Putamen (tissue), 1 donor: ENCODE measurements at regions not wholly inside any gene's neighbourhood (a gene's known extent, or its start where the extent isn't known, plus 50 kb on each side); places are given as distances from the start of the nearest gene placed in this dataset.

Source experiments
- DNase-seq: peaks from one replicate; pipeline ENCODE4 v3.0.0-alpha.2; 2016; ENCODE audit warnings: low spot score

DNA sequence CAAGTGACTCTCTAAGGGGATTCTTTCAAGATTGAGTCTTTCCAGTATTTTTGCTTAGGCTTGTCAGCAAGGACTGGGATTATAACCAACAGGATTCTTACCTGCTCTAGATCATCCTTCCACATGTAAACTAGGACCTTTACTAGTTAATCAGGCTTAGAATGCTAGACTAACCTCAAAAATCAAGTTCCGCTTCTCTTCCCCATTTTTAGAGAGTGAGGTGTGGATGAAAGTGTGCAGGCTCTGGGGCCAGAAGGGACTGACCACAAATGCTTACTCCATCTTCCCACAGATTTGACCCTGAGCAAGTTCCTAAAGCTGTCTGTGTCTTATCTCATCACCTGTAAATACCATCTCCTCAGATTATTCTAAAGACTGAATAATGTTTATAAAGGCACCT lies 89.5 kb upstream of the IL12A start:
- DNase-seq, result no peak

DNA sequence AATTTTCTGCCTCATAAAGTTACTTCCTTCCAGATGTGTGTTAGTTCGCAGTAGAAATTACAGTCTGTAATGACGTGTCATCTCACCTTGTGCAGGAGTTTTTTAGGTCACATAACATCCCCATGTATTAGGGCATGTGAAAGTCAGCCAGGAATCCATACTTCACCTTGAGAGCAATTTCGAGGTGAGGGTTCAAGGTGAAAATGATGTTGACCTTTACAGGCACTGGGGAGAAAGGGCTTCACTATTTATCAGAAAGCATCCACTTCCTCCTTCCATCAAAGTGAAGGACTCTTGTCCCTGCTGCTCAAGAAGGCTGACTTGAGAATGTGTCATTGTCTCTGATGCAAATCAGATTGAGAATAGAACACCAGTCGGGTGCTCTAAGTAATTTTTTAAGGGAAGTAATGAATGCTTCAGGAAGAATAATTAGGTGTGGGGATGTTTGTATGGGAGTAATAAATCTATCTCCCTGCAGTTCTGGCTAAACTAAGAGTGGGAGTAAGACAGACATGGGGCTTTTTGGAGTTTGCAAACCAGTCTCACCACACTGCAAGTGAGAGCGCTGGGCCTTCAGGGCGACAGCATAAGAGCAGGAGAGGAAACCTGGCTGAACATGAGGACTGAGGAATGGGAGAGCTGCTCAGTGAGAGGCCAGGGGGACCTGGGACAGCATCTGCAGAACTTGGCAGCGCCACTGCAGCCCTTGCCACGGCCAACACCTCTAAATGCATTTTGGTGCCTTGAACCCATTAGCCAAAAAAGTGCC lies 85.9 kb upstream of the IL12A start:
- DNase-seq, result no peak

DNA sequence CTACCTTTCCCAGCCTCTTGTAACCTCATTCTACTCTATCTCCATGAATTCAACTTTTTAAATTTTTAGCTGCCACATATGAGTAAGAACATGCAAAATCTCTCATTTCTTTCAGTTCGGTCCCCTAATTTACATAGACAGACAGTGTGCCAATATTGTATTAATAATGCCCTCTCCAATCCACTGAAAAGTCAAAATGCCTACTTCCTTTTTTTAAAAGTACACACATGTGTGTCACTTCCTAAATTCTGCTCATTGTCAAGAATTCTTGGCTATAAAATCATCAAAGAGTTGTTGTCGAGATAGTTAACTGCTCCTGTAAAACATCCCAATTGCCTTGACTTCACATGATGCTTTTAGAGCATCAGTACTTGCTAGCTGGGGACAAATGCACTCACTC lies 84.2 kb upstream of the IL12A start:
- no peak for DNase-seq

DNA sequence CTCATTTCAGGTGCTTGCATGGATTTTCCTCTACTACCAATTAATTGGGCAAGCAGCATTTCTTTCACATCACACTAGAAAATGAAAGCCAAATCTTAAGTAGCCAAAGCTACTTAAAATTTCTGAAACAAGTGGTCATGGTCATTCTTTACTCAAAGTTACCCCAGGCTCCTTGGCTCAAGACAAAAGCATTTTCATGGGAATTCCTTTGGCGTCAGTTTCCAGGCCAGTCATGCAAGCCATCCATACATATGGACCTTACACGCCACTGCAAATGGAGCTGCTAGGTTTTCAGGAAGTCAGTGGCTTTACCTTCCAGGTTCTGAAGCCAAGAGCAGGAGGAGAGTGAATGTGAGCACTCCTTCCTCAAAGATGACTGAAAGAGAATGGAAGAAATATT lies 83.7 kb upstream of the IL12A start:
- no peak for DNase-seq

DNA sequence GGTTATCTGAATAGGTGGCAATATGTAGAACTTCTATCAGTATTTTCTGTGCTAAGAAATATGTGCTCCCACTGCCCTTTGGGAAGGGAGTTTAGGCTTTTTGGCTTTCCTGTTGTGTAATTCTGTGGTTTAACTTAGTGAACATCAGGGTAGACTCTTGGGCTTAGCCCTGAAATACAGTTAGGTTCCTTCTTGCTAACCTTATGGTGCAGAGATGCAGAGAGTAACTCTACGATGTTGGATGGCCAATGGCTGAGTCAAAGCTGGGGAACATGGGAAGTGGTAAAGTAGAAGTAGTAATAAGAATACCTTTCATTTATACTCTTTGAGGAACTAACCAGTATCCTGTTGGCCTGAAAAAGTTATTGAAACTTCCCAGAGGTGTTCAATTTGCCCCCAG lies 80.8 kb upstream of the IL12A start:
- no peak for DNase-seq

DNA sequence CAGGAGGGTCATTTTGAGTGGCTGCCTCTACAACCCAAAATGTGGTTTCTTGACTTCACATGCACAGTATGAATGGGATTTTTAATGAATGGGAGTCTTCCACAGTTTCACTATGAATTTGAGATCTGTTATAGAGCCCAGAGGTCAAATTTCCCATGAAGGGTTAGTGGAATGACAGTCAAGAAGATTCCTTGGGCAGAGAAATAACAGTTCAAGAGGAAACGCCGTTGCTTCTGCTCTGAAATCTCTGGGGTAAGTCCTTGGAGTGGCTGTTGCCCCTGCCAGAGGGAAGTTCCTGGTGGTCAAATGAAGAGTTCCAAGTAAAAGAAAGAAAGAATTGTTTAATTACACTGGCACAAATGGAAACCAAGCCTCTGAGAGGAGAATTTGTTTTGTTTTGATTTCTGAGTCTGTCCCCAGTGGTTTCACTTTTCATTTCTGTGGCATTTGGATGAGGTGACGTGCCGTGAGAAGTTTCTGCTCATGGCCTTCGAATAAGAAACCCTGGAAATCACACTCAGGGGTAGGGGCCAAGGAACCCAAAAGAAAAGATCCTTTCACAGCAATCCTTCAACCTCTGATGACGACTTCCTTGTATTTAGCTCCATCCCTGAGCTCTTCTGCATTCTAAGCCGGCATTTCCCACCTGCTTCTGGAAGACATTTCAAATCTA lies 77.5 kb upstream of the IL12A start:
- DNase-seq, result no peak

DNA sequence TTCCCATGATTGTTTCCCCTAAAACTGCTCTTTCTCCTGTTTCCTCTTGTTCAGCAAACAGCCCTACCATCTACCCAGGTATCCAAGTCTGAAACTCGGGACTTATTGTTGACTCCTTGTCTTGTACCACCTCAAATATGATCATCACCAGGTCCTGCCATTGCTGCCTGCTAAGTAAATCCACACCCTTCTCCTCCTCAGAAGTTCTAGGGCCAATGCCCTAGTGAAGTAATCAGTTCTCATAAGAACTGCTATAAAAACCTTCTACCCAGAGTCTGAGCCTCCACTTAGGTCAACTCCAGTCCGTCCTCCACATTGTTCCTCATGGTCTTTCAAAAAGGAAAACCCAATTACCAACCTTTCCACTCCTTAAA lies 77.0 kb upstream of the IL12A start:
- DNase-seq, result no peak

DNA sequence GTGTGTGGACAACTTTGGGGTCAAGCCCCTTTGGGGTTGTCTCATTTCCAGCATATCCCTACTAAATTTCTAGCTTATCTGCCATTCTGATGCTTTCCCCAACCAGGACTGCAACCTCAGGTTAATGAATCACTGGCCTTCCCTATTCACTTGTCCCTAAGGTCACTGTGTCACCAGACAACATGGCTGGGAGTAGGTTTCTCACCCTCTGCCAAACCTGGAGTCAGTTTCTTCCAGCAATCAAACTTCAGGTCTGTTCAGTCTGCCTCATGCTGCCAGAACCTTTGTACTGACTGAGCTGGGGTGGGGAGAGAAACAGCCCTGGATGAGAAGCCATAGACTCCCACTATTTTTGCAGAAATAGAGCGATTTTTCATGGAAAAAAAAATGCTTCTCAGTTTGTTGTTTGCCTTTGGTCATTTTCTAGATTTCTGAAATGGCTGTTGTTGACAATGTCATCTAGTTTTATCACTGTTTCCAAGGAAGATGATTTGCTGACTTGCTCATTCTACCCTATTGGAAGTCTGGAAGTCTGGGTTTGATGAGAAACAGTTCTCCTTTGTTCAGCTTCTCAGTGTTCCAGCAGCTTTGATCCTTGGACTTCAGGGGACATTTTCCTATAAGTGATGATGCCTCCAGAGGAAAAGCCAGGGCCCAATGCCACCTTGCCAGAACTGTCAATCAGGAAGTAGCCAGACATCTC lies 74.8 kb upstream of the IL12A start:
- no peak for DNase-seq

DNA sequence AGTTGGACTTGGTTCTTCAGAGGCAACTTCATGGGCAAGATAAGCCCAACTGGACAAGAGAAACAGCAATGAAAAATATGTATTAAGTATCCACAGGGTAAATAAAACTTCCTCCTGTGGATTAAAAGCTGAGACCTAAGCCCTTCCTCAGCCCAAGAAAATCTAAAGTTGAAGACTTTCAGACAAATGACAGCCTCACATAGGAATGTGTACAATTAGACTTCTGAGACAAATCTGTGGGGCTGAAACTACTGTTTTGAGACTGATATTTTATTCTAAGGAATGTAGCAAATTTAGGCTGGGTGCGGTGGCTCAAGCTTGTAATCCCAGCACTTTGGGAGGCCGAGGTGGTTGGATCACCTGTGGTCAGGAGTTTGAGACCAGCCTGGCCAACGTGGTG lies 74.2 kb upstream of the IL12A start:
- no peak for DNase-seq

DNA sequence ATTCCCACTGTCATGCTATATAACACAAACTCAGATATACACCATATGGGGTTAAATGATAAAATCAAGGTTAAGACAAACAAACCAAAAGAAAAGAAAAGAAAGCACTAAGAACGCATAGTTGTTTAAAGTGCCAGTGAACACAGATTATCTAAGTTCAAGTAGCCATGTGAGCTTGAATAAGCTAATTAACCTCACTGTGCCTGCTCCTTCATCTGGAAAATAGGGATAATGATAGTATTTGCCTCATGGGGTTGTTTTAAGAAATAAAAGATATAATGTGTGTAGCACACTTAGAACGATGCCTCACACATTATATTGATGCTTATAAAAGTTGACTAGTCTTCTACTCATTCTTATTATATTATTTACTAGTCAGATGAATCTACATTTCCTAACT lies 72.6 kb upstream of the IL12A start:
- DNase-seq, result no peak

DNA sequence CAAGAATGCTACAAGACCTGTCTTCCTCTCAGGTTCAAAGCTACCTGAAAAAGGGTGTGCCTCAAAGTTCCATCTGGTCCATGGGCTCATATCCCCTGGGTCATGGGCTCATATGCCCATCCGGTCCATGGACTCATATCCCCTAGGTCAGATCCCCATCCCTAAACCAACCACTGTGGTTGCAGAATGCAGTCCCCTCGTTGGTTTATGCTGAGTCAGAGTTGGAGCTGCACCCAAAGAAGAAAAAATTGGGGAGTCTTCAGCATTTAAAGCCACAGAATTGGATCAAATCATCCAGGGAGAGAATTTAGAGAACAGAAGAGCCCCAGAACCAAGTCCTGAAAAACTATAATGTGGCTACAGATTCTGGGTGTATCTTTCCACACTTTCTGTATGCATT lies 71.5 kb upstream of the IL12A start:
- no peak for DNase-seq

DNA sequence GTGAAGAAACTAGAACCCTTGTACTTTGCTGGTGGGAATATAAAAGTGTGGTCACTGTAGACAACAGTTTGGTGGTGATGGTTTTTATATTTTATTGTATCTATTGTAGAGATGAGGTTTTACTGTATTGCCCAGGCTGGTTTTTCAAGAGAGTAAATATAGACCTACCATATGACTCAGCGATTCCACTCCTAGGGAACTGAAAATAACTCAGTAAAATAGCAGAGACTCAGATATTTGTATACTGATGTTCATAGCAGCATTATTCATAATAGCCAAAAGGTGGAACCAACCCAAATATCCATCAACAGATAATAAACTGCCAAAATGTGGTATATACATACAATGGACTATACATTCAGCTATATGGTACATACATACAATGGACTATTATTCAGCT lies 68.8 kb upstream of the IL12A start:
- no peak for DNase-seq

DNA sequence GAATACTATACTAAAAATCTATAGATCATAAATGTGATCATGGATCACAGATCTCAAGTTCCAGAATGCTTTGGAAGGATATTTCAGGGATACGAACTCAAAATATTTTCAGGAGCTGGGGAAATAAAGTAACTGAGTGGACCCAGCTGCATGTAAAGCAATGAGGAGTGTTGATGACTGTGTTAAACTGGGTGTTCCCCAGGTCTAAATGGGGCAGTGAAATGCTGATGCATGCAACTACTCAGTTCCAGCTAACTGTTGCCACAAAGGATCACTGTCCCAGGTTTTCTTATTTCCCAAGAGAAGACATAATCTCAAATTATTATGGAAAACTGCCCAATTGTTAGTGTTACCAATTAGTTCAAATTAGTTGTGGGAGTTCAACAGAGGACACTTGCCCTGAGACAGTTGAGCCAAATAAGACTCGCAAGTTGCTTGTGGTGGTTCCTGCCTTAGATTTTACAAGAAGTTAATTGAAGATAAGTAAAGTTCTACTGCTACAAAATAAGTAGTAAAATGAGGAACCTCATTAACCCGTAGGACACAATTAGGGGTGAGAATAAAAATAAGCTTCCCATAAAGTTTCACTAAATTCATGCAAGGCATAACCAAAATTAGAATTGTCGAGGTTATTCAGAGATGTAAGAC lies 66.3 kb upstream of the IL12A start:
- DNase-seq, result no peak

DNA sequence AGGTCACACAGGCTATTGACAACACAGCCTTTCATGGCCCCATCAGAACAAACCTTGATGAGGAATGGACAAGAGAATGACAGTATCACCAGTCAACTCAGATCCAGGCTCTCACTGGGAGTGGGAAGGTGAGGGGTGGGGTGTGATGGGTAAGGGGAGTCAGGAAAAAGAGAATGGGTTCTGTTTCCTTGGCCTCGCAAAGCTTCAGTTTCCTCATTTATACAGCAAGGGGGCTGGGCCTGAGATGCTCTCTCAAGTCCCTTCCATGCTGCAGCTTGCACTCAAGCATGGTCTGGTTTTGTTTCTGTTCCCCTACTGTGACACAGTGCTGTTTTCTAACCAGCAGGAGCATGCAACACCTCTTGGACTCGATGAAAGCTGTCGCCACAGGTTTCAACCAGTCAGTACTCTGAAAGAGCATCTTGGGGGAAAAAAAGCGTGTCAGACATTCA lies 65.7 kb upstream of the IL12A start:
- DNase-seq, result no peak

DNA sequence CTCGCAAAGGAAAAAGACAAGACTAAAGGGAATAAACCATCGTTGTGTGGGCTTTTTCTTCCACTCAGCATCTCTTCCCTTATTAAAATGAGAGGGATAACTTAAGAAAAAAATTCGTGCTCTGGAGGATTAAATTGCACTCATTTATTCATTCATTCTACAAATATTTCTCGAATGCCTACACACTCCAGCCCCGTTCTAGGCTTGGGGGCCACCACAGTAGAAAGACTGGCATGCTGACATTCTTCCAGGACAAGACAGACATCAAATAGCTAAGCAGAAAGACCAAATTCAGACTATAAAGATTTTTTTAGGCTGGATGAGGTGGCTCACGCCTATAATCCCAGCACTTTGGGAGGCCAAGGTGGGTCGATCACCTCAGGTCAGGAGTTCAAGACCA lies 65.3 kb upstream of the IL12A start:
- no peak for DNase-seq

DNA sequence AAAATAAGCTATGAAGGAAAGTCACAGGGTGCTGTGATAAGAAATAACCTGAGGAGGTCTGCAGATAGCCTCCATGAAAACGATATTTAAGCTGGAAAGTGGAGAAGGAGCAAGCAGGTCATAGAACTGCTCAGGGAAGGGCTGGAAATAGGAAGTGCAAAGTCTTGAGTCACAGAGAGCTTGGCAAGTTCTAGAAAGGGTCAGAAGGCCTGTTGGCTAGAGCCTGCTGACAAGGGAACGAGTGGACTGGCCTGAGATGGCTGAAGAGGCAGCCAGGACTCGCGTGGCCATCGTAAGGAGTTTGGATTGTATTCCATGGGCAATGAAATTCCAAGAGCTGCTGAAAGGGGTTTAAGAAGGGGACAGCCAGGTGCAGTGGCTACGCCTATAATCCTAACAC lies 64.7 kb upstream of the IL12A start:
- DNase-seq, result no peak

DNA sequence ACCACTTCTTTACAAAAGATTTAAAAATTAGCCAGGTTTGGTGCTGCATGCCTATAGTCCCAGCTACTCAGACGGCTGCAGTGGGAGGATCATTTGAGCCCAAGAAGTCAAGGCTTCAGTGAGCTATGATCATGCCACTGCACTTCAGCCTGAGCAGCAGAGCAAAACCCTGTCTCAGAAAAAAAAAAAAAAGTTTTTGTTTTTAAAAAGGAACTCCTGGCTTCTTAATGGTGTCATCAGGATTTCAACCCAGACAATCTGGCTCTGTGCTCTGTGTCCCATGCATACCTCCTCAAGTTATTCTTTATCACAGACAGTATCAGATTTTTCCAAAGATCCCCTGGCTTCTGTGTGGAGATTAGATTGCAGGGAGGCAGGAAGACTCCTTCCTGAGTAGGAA lies 64.2 kb upstream of the IL12A start:
- DNase-seq, result no peak

DNA sequence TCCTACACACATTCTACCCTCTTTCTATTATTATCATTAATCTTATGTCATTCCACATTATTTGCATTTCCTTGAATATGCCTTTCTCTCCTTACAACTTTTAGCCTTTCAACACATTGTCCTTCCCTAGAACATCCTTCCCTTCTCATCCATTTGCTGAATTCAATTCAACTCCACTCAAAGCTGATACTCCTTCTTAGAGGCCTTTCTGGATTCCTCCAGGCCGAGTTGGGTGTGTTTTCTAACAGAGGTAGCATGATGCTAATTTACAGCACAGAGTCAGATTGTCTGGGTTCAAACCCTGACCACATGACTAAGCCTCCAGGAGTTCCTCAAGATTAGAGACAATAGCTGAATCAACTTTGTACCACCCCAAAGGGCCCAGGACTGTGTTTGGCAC lies 63.4 kb upstream of the IL12A start:
- DNase-seq, result no peak

DNA sequence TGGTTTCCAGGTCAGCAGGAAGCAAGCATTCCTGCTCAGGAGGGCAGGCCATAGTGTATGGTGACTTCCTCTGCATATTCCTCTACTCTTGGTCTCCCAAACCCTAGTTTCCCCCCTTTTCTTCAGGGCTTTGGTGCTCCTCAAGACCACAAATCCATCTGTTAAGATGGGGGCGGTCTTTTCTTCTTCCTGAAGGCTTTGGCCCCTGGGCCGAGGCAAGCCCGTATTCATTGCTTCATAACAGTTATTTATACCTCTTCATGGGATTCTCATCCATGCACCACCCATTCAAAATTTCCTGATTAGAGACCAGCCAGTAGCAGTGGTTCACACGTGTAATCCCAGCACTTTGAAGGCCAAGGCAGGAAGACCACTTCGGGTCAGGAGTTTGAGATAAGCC lies 62.1 kb upstream of the IL12A start:
- no peak for DNase-seq

DNA sequence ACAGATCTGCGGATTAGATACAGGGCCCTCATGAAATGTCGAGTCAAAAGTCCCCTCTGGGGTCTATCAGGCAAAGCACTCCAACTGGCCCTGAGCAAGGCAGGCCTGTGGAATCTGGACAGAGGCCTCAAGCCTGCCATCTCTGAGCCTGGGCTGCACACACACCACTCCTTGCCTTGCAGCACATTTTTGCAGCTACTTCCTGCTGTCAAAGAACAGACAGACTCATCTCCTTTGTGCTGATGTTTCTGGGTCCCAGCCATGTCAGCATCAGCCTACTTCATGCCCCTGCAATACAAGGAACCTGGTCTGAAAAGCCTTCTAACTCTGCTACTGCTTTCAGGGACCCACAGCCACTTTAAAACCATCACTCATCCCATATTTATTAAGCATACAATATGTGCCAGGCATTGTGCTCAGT lies 60.6 kb upstream of the IL12A start:
- DNase-seq, result no peak

DNA sequence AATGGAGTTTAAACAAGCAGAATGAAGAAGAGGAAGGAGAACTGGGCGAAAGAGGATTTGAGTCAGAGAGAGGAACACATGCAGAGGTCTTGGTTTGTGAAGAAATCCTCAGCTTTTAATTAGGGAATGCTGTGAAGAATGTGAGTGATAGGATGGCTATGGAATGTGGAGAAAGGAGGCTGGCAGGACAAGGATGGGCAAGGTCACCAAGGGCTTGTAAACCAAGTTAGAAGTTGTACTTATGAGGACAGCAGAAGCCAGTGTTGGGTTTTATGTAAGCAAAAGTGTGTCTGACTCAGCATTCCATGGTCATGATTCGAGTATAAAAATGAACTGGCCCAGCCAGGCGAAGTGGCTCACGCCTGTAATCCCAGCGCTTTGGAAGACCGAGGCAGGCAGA lies 60.0 kb upstream of the IL12A start:
- no peak for DNase-seq

DNA sequence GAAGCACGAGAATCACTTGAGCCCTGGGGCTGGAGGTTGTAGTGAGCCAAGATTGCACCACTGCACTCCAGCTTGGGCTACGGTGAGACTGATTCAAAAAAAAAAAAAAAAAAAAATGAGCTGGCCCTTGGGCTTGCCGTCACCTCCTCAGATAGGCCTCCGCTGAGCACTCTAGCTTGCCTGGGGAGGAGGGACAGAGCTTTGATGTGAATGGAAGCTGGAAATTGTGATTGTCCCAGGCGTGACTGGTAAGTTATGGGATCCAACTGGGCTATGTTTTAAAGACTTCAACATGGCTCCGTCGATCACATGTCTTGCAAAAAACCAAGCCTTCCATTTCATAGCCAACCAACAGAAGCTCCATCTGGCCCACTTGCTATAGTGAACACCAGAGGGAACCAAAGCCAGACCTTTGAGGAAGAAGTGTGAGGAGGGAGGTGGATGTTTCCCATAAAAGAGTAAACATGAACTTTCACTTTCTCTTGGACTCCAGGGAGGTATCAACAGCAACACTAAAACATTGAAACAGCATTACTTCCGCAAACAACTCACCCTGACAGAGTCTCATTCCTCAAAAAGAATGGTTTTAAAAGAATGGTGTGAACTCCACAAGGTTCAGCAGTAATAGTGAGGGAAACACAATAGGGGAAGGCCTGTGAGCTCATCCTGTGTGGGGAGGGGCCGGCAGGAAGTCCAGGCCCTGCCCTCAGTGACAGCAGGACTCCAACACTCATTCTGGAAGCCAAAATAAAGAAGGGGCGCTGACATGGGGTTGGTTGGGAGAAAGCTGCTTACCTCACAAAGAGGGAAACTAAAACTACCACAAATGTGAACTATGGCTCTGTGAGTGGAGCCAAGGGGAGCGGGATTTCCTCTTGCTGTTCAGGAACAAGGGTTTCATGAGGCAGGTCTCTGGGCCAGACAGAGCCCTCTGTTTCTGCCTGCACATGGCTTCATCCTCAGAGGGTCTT lies 59.2 kb upstream of the IL12A start:
- no peak for DNase-seq
